HG03060 (cell line): ENCODE measurements at regions not wholly inside any gene's neighbourhood (a gene's known extent, or its start where the extent isn't known, plus 50 kb on each side); places are given as distances from the start of the nearest gene placed in this dataset.

Experiments used
- ATAC-seq: cut with Tn5 transposase; IDR thresholded peaks from one replicate; pipeline ENCODE4 v1.9.1; 2021; ENCODE audit warnings: low read depth, moderate number of reproducible peaks; ENCODE audit not compliant: unreplicated experiment

GRCh38 chr2:120579916-120580685 is 155.6 kb upstream of the GLI2 start:
- ATAC-seq: no peak

DNA sequence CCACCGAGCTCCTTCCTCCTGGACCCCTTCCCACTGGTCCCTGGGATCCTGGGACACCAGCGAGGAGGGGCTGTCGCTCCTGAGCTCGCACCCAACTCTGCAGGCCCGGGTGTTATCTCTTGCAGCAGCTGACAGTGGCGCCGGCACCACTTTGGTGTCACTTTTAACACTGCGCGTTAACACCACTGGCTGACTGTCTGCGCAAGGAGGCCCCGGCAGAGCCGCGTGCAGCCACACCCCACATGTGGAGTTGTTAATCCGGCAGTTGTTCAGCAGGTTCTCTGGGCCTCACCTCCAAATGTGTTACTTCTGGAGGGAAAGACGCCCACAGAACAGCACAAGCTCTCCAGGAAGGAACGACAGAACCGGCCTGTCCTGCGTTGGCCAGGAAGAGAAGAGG is 155.0 kb upstream of the GLI2 start:
- ATAC-seq: no peak

GRCh38 chr2:120583121-120583520 is 152.5 kb upstream of the GLI2 start:
- ATAC-seq: no peak

DNA sequence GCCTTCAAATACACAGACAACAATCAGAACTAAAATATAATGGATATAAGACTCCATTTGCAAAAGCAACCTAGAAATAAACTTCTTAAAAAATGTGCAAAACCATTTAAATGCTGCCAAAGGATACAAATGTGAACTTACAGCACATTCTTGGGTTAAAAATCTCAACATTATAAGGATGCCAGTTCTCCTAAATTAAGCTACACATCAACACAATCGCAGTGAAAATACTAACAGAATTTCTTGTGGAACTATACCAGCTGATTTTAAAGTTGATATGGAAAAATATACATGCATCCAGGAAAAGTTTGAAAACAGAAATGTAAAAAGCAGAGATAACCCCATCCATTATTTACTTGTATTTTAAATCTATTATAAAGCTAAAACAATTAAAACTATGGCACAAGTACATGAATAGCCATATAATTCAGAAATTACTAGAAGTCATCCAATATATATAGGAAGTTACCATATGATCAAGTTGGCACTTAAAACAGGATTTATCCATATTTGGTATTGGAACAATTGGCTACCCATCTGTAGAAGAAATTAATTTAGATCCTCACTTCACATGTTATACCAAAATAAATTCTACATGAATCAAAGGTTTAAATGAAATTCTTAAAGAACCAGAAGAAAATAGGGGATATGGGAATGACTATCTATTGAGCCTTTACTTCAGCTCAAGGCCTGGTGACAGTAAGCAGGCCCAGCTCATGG is 151.7 kb upstream of the GLI2 start:
- no peak for ATAC-seq

- ATAC-seq: no peak
Observed at GRCh38 chr2:120586507-120587278, 149.0 kb upstream of the GLI2 start.

DNA sequence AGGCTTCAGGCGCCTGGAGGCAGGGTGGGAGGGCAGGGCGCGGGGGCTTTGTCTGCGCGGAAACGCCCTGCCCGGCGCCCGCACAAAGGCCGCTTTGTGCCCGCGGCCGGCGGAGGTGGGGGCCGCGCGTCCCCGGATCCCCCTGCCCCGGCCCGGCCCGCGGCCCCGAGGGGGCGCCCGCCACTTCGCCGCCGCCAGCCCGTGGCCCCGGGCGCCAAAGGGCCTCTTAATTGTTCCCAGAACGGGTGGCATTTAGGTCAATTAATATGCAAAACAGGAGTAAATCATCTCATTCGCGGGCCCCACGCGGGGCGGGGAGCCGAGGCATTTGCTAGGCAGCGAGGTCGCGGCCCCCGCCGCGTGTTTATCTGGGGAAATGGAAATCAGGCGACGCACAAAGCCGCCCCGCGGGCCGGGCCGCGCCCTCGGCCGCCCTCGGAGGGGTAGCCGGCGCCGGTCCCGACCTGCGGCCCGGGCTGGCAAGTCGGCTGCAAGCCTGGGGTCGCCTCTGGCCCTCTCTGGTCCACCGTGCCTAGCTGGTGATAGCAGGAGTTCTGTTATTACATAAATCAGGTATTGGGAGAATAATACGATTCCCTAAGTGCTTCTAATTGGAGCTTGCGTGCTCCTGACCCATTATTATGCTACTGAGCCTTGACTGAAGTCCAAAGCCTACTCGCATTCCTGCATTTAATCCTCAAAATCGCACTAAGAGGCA is 148.2 kb upstream of the GLI2 start:
- ATAC-seq: no peak

- no peak for ATAC-seq
Observed at GRCh38 chr2:120587997-120588336, 147.7 kb upstream of the GLI2 start.

DNA sequence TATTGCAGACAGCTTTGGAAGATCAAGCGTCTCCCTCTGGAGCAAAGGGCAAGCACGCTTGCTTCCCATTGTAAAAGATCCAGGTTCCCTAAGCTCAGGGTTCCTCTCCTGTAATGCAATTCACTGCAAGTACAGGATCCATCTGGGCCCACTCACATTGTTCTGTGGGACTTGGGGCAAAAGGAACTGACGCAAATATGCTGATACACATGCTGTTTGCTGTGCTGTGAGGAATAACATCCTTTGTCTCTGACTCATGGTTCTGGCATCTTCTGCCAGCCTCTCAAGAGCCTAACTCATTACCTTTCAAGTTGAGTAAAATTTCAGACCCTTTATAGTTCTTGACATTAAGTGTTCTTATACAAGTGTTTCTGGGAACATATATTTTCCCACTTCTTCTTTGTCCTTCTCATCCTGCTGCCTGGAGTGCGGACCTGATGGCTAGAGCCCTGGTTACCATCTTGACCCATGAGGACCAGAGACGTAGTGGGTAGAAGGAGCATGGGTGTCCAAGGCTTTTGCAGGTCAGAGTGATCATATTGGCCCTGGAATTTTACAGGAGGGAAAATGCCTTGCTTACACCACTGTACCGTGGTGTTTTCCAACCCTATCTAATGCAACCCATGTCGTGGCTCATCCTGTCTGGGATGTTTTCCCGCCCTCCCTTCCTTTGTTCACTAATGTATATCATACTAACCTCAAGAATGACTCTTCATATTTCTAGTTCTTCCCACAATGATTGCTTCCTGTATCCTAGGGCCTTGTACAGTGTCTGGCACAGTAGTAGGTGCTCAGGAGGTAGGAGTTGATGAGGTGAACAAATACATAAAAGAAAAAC is 145.7 kb upstream of the GLI2 start:
- no peak for ATAC-seq

DNA sequence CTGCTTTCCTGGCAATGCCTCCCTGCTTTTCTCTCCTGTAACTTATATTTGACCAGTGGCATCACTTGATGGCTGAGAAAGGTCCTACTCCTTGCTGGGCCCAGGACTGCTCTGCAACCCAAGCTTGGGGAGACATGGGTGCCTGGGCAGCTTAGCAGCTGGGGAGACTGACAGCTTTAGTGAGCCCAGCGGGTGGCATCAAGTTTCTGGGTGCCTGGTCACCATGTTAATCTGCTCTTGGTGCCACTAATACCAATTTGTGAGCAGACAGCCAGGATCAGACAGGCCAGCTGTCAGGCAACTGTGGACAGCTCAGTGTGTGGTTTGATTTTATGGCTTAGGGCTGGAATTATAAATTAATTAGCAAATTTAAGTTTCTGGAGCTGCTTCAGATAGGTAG is 144.8 kb upstream of the GLI2 start:
- ATAC-seq: no peak

- ATAC-seq: no peak
Observed at GRCh38 chr2:120591572-120591971, 144.1 kb upstream of the GLI2 start.

GRCh38 chr2:120592084-120592483 is 143.6 kb upstream of the GLI2 start:
- no peak for ATAC-seq

DNA sequence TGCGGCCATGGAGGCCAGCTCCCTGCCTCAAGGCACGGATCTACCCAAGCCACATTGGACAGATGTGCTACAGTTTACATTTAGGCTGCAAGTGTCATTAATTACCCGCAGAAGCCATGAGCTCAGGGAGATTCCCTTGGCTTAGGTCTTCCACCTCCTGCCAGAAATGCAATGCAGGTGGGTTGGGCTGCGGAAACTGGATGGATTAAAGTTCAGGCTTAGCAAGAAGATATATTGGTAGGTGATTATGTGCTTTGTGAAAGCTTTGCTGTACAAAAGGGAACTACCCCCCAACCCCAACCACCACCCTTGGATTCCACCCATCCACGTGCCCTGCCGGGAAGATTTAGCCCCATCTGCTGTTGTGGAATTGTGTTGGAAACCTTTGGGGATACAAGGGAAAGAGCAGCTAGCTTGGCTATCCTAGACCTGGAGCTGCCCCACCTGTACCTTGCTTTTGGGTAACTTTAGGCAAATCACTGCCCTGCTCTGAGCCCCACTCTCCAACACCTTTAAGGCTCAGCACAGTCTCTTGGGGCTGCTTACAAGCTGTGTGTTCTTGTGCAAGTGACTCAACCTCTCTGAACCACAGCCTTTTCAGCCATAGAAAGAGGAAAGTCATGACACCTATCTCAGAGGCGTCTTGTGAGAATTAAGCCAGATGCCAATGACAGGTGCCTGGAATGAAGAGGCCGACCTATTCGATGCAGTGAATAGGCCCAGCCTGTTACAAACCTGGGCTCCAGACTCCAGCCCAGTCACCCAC is 141.6 kb upstream of the GLI2 start:
- no peak for ATAC-seq

GRCh38 chr2:120594856-120595685 is 140.6 kb upstream of the GLI2 start:
- no peak for ATAC-seq

GRCh38 chr2:120595739-120596138 is 139.9 kb upstream of the GLI2 start:
- no peak for ATAC-seq

- no peak for ATAC-seq
Observed at GRCh38 chr2:120596191-120596811, 139.4 kb upstream of the GLI2 start.

DNA sequence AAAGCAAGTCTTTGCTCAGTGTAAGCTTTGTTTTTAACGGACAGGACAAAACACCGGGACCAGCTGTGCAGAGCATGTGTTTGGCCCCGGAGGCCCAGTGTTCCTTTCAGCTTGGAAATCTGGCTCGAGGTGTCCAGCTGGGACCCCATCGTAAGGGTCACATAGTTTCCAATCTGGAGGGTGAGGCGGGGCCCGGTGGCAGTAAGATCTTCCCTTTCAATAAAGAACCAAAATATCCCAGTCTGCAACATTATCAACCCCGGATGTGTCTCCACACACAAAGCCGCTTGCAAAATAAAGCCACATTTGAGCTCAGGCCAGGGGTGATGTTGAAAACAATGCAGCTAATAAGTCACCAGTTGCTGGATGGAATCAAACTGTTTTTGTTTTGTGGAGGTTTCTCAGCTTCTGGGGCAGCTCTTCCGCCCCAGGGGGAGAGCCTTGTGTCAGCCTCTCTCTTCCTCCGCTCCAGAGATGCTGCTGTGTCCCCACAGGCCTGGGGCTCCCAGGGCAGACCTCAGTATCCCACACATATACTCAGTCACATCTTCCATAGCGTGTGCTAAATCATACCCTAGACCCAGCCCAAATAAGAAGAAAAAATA is 138.6 kb upstream of the GLI2 start:
- no peak for ATAC-seq

DNA sequence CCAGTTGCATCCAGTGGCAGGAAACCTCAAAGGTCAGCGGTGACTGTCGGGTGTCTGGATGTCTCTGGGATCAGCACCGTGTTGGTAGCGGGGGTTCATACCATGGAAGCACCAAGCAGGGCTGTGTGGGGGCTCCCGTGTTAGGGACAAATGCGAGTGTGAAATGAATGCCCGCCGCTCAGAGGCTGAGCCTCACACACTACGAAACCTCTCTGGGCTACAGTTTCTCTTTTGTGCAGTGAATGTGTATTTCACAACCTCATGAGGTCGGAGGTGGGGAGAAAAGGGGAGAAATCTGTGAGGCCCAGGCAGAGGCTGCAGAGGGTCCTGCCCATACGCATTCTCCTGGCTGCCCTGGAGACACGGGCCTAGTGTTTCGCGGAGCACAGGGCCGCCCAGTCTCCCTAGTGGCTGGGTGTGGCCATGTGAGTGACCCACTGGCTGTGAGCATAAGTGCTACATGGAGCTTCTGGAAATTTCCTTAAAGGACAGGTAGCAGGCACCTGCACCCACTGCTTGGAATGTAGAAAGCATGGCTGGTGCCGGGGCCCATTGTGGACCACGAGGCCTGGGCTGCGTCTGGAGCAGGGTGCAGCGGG is 138.0 kb upstream of the GLI2 start:
- no peak for ATAC-seq
